SK-N-SH (cell line): ENCODE measurements at regions not wholly inside any gene's neighbourhood (a gene's known extent, or its start where the extent isn't known, plus 50 kb on each side); places are given as distances from the start of the nearest gene placed in this dataset.

Experiments used
- CTCF ChIP-seq: fragments of 200-600 bp; sonication (generic); IDR thresholded peaks from 2 replicates; pipeline ENCODE4 v1.6.1; 2017; ENCODE audit warnings: antibody characterized with exemption, mild to moderate bottlenecking, moderate library complexity
- MXI1 ChIP-seq: IDR thresholded peaks from 2 replicates; pipeline ENCODE4 v1.6.1; 2012; ENCODE audit warnings: mild to moderate bottlenecking, low read depth, low read length, improper control_type of control experiment
- POLR2AphosphoS5 ChIP-seq: IDR thresholded peaks from 2 replicates; pipeline ENCODE4 v1.6.1; 2012; ENCODE audit warnings: low read depth, low read length
- RAD21 ChIP-seq: IDR thresholded peaks from 2 replicates; pipeline ENCODE4 v1.6.1; 2012; ENCODE audit warnings: mild to moderate bottlenecking, low read length
- RFX5 ChIP-seq: IDR thresholded peaks from 2 replicates; pipeline ENCODE4 v1.6.1; 2012; ENCODE audit warnings: mild to moderate bottlenecking, improper control_type of control experiment, low read length
- TEAD4 ChIP-seq: IDR thresholded peaks from 2 replicates; pipeline ENCODE4 v1.4.0; 2012; ENCODE audit warnings: mild to moderate bottlenecking, borderline replicate concordance; ENCODE audit not compliant: insufficient read depth
- USF1 ChIP-seq: IDR thresholded peaks from 2 replicates; pipeline ENCODE4 v1.4.0; 2012; ENCODE audit warnings: low read depth, borderline replicate concordance
- YY1 ChIP-seq: IDR thresholded peaks from 2 replicates; pipeline ENCODE4 v1.4.0; 2012; ENCODE audit warnings: low read depth, mild to moderate bottlenecking

DNA sequence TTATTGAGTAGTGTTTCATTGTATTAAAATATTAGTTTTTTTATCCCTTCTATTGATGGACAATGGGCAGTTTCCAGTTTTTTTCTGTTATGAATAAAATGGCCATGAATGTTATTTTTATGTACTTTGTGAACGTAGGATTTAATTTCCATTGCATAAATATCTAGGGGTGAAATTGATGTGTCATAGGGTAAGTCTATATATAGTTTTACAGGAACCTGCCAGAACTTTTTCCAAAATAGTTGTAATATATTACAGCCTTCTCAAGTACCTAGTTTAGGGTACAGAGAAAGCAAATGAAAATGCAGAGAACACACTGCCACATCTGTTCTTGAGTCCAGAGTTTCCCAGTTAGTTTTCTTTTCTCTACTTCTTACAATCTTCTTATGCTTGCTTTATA, 378.6 kb downstream of the MEIS1 start:
- TF ChIP-seq CTCF (no peak), MXI1 (no peak), RAD21 (no peak), POLR2AphosphoS5 (no peak), USF1 (no peak), RFX5 (no peak), TEAD4 (no peak), YY1 (no peak)
